H1 (cell line): ENCODE measurements at regions not wholly inside any gene's neighbourhood (a gene's known extent, or its start where the extent isn't known, plus 50 kb on each side); places are given as distances from the start of the nearest gene placed in this dataset.
"Not testable (repeated sequence)": the region's sequence is repeated elsewhere in the genome, so short reads cannot be mapped to it uniquely, and the experiment has no call there.

Source experiments
- CTCF ChIA-PET: fragments of 300-600 bp; sonication (Branson Sonifier 250); formaldehyde crosslinking; loops from one replicate; lab custom pipeline; 2021; ENCODE audit not compliant: partially characterized antibody; lab: Charles Lee
- POLR2A ChIA-PET: fragments of 300-600 bp; sonication (Branson Sonifier 250); formaldehyde crosslinking; loops from one replicate; lab custom pipeline; 2021; ENCODE audit warnings: inconsistent platforms; ENCODE audit not compliant: partially characterized antibody; lab: Charles Lee
- DNase-seq, 2 experiments: peaks; one replicate each; pipeline versions ENCODE4 v3.0.0 to v3.0.0-alpha.2; 2010 to 2022; ENCODE audit warnings: low spot score in 2 of 2, low read depth in 1 of 2, mixed read lengths in 1 of 2
- FAIRE-seq: peaks from 2 replicates; lab custom pipeline; 2011; peaks lifted over from hg19 to GRCh38; lab: Jason Lieb, UNC
- H2AFZ ChIP-seq: 2 replicates; pipeline ENCODE4 v1.8.1; 2012; ENCODE audit warnings: low read length, inconsistent platforms
- H2AK5ac ChIP-seq: 2 replicates; pipeline ENCODE4 v1.6.1; 2013; ENCODE audit warnings: low read depth, low read length
- H2BK120ac ChIP-seq: replicated peaks from 2 replicates; pipeline ENCODE3; 2013; ENCODE audit warnings: low read depth, low read length, inconsistent platforms
- H2BK12ac ChIP-seq: 2 replicates; pipeline ENCODE4 v1.6.1; 2013; ENCODE audit warnings: low read depth, low read length
- H2BK15ac ChIP-seq: 2 replicates; pipeline ENCODE4 v1.6.1; 2013; ENCODE audit warnings: low read length
- H2BK20ac ChIP-seq: 2 replicates; pipeline ENCODE4 v1.6.1; 2013; ENCODE audit warnings: low read length
- H2BK5ac ChIP-seq: 2 replicates; pipeline ENCODE4 v1.6.1; 2013; ENCODE audit warnings: low read depth, low read length
- H3K14ac ChIP-seq: 2 replicates; pipeline ENCODE4 v1.6.1; 2013; ENCODE audit warnings: inconsistent platforms; ENCODE audit not compliant: insufficient read length
- H3K18ac ChIP-seq: 2 replicates; pipeline ENCODE4 v1.6.1; 2013; ENCODE audit warnings: low read length; ENCODE audit errors: extremely low read depth
- H3K23ac ChIP-seq: 2 replicates; pipeline ENCODE4 v1.6.1; 2013; ENCODE audit warnings: inconsistent platforms; ENCODE audit not compliant: insufficient read length
- H3K23me2 ChIP-seq: 2 replicates; pipeline ENCODE4 v1.6.1; 2013; ENCODE audit warnings: low read depth, low read length
- H3K27ac ChIP-seq: 2 replicates; pipeline ENCODE4 v1.6.1; 2011; ENCODE audit warnings: low read depth, low read length, inconsistent platforms
- H3K27me3 ChIP-seq, 4 experiments: replicated peaks in 1 of 4; 1 replicate in 1 of 4; 2 replicates in 3 of 4; pipeline versions ENCODE4 v1.6.1 to v1.8.1; 2011 to 2013; ENCODE audit warnings: low read length in 3 of 4, mild to moderate bottlenecking in 3 of 4, inconsistent platforms in 2 of 4, mixed read lengths in 2 of 4, moderate library complexity in 1 of 4; ENCODE audit not compliant: control insufficient read depth in 3 of 4, insufficient read depth in 3 of 4; ENCODE audit errors: extremely low read depth in 1 of 4
- H3K36me3 ChIP-seq, 4 experiments: 2 replicates each; pipeline versions ENCODE4 v1.6.1 to v1.8.1; 2011 to 2013; ENCODE audit warnings: mild to moderate bottlenecking in 4 of 4, low read length in 3 of 4, moderate library complexity in 2 of 4, control low read depth in 1 of 4, inconsistent platforms in 1 of 4; ENCODE audit not compliant: insufficient read depth in 4 of 4, control insufficient read depth in 2 of 4
- H3K4ac ChIP-seq: replicated peaks from 2 replicates; pipeline ENCODE3; 2013; ENCODE audit warnings: low read length, low read depth, mixed read lengths, inconsistent platforms; ENCODE audit not compliant: insufficient read length
- H3K4me1 ChIP-seq, 4 experiments: replicated peaks in 1 of 4; 1 replicate in 1 of 4; 2 replicates in 3 of 4; pipeline versions ENCODE4 v1.6.1 to v1.8.1; 2011 to 2013; ENCODE audit warnings: low read length in 3 of 4, inconsistent platforms in 2 of 4, mixed read lengths in 1 of 4; ENCODE audit not compliant: insufficient read depth in 4 of 4, control insufficient read depth in 3 of 4
- H3K4me2 ChIP-seq, 2 experiments: 2 replicates each; pipeline versions ENCODE4 v1.6.1 to v1.8.1; 2011 to 2013; ENCODE audit warnings: low read depth in 2 of 2, low read length in 2 of 2, control low read depth in 1 of 2, inconsistent platforms in 1 of 2, mild to moderate bottlenecking in 1 of 2; ENCODE audit not compliant: insufficient read depth in 1 of 2
- H3K4me3 ChIP-seq, 4 experiments: fragments of 200-600, 300-600 bp in 1 of 4; sonication (generic), shearing (Covaris generic), sonication (Bioruptor Twin) in 1 of 4; 2 replicates each; pipeline versions ENCODE4 v1.5.1 to v1.8.1; 2011 to 2016; ENCODE audit warnings: low read length in 4 of 4, low read depth in 3 of 4, control low read depth in 2 of 4, inconsistent platforms in 2 of 4, mild to moderate bottlenecking in 2 of 4, mixed read lengths in 1 of 4, moderate library complexity in 1 of 4; ENCODE audit not compliant: insufficient read depth in 2 of 4; ENCODE audit errors: extremely low read depth in 1 of 4
- H3K56ac ChIP-seq: replicated peaks from 2 replicates; pipeline ENCODE3; 2013; ENCODE audit warnings: low read depth, mild to moderate bottlenecking, mixed read lengths, low read length, inconsistent platforms; ENCODE audit not compliant: insufficient read length
- H3K79me1 ChIP-seq: 2 replicates; pipeline ENCODE4 v1.6.1; 2013; ENCODE audit warnings: low read depth, low read length, control low read depth
- H3K79me2 ChIP-seq, 2 experiments: 2 replicates each; pipeline versions ENCODE4 v1.6.1 to v1.8.1; 2012 to 2013; ENCODE audit warnings: low read length in 2 of 2, mild to moderate bottlenecking in 2 of 2, inconsistent platforms in 1 of 2; ENCODE audit not compliant: insufficient read depth in 2 of 2, control insufficient read depth in 1 of 2
- H3K9ac ChIP-seq, 4 experiments: replicated peaks in 1 of 4; 1 replicate in 1 of 4; 2 replicates in 3 of 4; pipeline versions ENCODE4 v1.6.1 to v1.8.1; 2011 to 2013; ENCODE audit warnings: low read depth in 3 of 4, low read length in 3 of 4, control low read depth in 2 of 4, mild to moderate bottlenecking in 2 of 4, moderate library complexity in 2 of 4, inconsistent platforms in 1 of 4; ENCODE audit errors: extremely low read depth in 1 of 4
- H3K9me3 ChIP-seq, 2 experiments: 2 replicates each; pipeline versions ENCODE4 v1.6.1 to v1.8.1; 2012 to 2013; ENCODE audit warnings: mild to moderate bottlenecking in 2 of 2, moderate library complexity in 2 of 2, control low read depth in 1 of 2, inconsistent platforms in 1 of 2, low read depth in 1 of 2, low read length in 1 of 2, mixed read lengths in 1 of 2; ENCODE audit not compliant: insufficient read depth in 2 of 2
- H4K20me1 ChIP-seq, 2 experiments: replicated peaks in 1 of 2; 2 replicates each; pipeline versions ENCODE3 to v1.8.1; 2011 to 2013; ENCODE audit warnings: inconsistent platforms in 2 of 2, low read length in 2 of 2, mild to moderate bottlenecking in 1 of 2; ENCODE audit not compliant: insufficient read depth in 2 of 2, control insufficient read depth in 1 of 2
- H4K5ac ChIP-seq: 2 replicates; pipeline ENCODE4 v1.6.1; 2013; ENCODE audit warnings: low read length, low read depth, mixed read lengths, inconsistent platforms; ENCODE audit not compliant: insufficient read length
- H4K8ac ChIP-seq: 2 replicates; pipeline ENCODE4 v1.8.0; 2013; ENCODE audit warnings: mild to moderate bottlenecking, moderate library complexity, low read length, inconsistent platforms; ENCODE audit not compliant: insufficient read depth; ENCODE audit errors: extremely low read depth
- H4K91ac ChIP-seq: replicated peaks from 2 replicates; pipeline ENCODE3; 2013; ENCODE audit warnings: low read length, mixed read lengths, inconsistent platforms; ENCODE audit not compliant: insufficient read length
- WGBS, 2 experiments: shearing (Covaris generic) in 1 of 2; methylation state at CpG; one replicate each; pipeline versions ENCODE4 v1.1.6 to v1.1.7; 2013 to 2015; ENCODE audit warnings: low lambda C conversion rate in 2 of 2, mixed read lengths in 2 of 2, inconsistent platforms in 1 of 2, low coverage in 1 of 2, missing lambda C conversion rate in 1 of 2; ENCODE audit not compliant: insufficient replicate concordance in 2 of 2, insufficient coverage in 1 of 2, insufficient read length in 1 of 2; ENCODE audit errors: extremely low coverage in 1 of 2, missing lambda C conversion rate in 1 of 2; 5-methylcytosine and 5-hydroxymethylcytosine counted together

DNA sequence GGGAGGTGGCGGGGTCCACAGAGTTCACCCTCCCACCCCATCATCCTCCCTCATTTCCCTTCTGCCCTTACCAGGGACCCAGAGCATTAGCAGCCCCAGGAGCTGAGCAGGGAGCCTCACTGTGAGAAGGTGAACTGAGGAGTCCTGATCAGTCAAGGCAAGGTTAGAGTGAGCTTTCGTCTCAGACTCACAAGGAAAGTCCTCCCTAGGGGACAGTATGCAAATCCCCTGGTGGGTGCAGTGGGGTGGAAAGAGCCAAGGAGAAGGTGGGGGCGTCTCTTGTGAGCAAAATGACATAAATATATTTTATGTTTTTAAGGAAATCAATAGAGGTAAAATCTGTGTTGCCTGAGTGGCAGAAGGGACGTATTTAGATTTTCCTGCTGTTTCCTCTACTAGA is 329.1 kb downstream of the RPIA start:
- H2BK15ac ChIP-seq, H3K56ac ChIP-seq, FAIRE-seq, H4K91ac ChIP-seq, H3K18ac ChIP-seq, H3K14ac ChIP-seq, H3K79me2 ChIP-seq, H2BK120ac ChIP-seq, DNase-seq, CTCF ChIA-PET, H3K4ac ChIP-seq, H3K4me1 ChIP-seq, H2BK20ac ChIP-seq, H3K36me3 ChIP-seq, POLR2A ChIA-PET, H3K23me2 ChIP-seq, H3K4me2 ChIP-seq, H2AFZ ChIP-seq, H2BK12ac ChIP-seq, H3K9me3 ChIP-seq, H3K9ac ChIP-seq, H2BK5ac ChIP-seq, H3K27me3 ChIP-seq, H2AK5ac ChIP-seq, H4K8ac ChIP-seq, H4K20me1 ChIP-seq, H3K4me3 ChIP-seq, H4K5ac ChIP-seq, H3K23ac ChIP-seq, H3K27ac ChIP-seq, H3K79me1 ChIP-seq: not testable (repeated sequence)
- WGBS, 2 experiments = 83% methylated on average over 3 of the region's 4 CpGs; no CpG with 5 or more reads in 1 of the 2 experiments

DNA sequence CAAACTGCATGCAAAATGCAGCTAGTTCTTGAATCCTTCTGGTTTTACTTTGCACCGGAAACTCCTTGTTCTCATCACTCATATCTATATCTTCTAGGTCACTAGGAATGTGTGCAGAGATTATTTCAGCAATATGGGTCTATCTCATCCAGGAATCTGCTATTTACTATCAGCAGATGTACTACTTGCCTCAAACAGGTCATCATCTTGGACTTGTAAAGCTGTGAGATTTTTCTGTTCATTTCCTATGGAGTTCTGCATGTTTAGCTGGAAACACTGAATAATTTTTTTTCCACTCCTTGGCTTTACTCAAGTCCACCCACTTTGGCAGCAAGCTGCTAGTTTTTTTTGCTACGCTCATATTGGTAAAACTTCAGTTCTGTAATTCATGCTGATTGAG is 334.8 kb downstream of the RPIA start:
- H3K4me2 ChIP-seq, POLR2A ChIA-PET, CTCF ChIA-PET, H3K4ac ChIP-seq, H2BK120ac ChIP-seq, H2BK20ac ChIP-seq, H4K20me1 ChIP-seq, H3K14ac ChIP-seq, H3K79me2 ChIP-seq, H3K79me1 ChIP-seq, H4K8ac ChIP-seq, H3K36me3 ChIP-seq, H3K27me3 ChIP-seq, H3K9me3 ChIP-seq, H4K5ac ChIP-seq, H3K4me1 ChIP-seq, H3K18ac ChIP-seq, H3K56ac ChIP-seq, H2AFZ ChIP-seq, H4K91ac ChIP-seq, H3K23ac ChIP-seq, FAIRE-seq, H3K23me2 ChIP-seq, H2BK5ac ChIP-seq, H3K9ac ChIP-seq, H3K4me3 ChIP-seq, H2BK15ac ChIP-seq, H3K27ac ChIP-seq, H2BK12ac ChIP-seq, DNase-seq, H2AK5ac ChIP-seq: not testable (repeated sequence)
- 90% methylated on average over 2 of the region's 2 CpGs; no CpG with 5 or more reads in 1 of the 2 experiments for WGBS, 2 experiments
